ENCODE measurements at regions not wholly inside any gene's neighbourhood (a gene's known extent, or its start where the extent isn't known, plus 50 kb on each side); places are given as distances from the start of the nearest gene placed in this dataset.

GRCh38 chrX:70995338-70995737, 64.4 kb upstream of the SLC7A3 start:
- ChIA-PET POLR2A (ENCODE audit: partially characterized antibody) (no interaction called here), CTCF (ENCODE audit: partially characterized antibody) (no interaction called here)
- Histone ChIP-seq H3K18ac (ENCODE audit: extremely low read depth, low read length) (no peak overlapping the region), H3K36me3 (ENCODE audit: control insufficient read depth in 2 of 4, insufficient read depth in 4 of 4, low read length in 3 of 4) (no peaks in the 10 kb centered on the region), H2BK15ac (ENCODE audit: low read length) (no peak overlapping the region), H4K5ac (ENCODE audit: insufficient read length, low read depth, low read length) (no peak overlapping the region), H4K8ac (ENCODE audit: extremely low read depth, insufficient read depth, low read length) (no peak overlapping the region), H3K4me1 (replicated peaks in 1 of 4; ENCODE audit: control insufficient read depth in 3 of 4, insufficient read depth in 4 of 4, low read length in 3 of 4) (no peaks in the 10 kb centered on the region), H3K4me3 (ENCODE audit: extremely low read depth in 1 of 4, insufficient read depth in 2 of 4, low read depth in 3 of 4, low read length in 4 of 4) (no peak overlapping the region), H3K9me3 (ENCODE audit: insufficient read depth in 2 of 2, low read depth in 1 of 2, low read length in 1 of 2) (no peaks in the 10 kb centered on the region), H4K91ac (replicated peaks; ENCODE audit: insufficient read length, low read length) (no peak overlapping the region), H3K27ac (ENCODE audit: low read depth, low read length) (no peak overlapping the region), H3K79me2 (ENCODE audit: control insufficient read depth in 1 of 2, insufficient read depth in 2 of 2, low read length in 2 of 2) (no peaks in the 10 kb centered on the region), H3K79me1 (ENCODE audit: low read depth, low read length) (no peaks in the 10 kb centered on the region), H3K4ac (replicated peaks; ENCODE audit: insufficient read length, low read depth, low read length) (no peak overlapping the region), H2BK12ac (ENCODE audit: low read depth, low read length) (no peak overlapping the region), H3K4me2 (ENCODE audit: insufficient read depth in 1 of 2, low read depth in 2 of 2, low read length in 2 of 2) (no peak overlapping the region), H4K20me1 (replicated peaks in 1 of 2; ENCODE audit: control insufficient read depth in 1 of 2, insufficient read depth in 2 of 2, low read length in 2 of 2) (no peaks in the 10 kb centered on the region), H2AFZ (ENCODE audit: low read length) (no peak overlapping the region), H3K9ac (replicated peaks in 1 of 4; ENCODE audit: extremely low read depth in 1 of 4, low read depth in 3 of 4, low read length in 3 of 4) (no peak overlapping the region), H3K23me2 (ENCODE audit: low read depth, low read length) (no peaks in the 10 kb centered on the region), H2BK120ac (replicated peaks; ENCODE audit: low read depth, low read length) (no peak overlapping the region), H3K14ac (ENCODE audit: insufficient read length) (no peak overlapping the region), H2BK20ac (ENCODE audit: low read length) (no peak overlapping the region), H3K23ac (ENCODE audit: insufficient read length) (no peak overlapping the region), H3K27me3 (replicated peaks in 1 of 4; ENCODE audit: control insufficient read depth in 3 of 4, extremely low read depth in 1 of 4, insufficient read depth in 3 of 4, low read length in 3 of 4) (no peaks in the 10 kb centered on the region), H2AK5ac (ENCODE audit: low read depth, low read length) (no peak overlapping the region), H2BK5ac (ENCODE audit: low read depth, low read length) (no peak overlapping the region), H3K56ac (replicated peaks; ENCODE audit: insufficient read length, low read depth, low read length) (no peak overlapping the region)
- FAIRE-seq = no peak
- 93% methylated on average over 5 of the region's 5 CpGs; no CpG with 5 or more reads in 1 of the 2 experiments for WGBS, 2 experiments (ENCODE audit: extremely low coverage in 1 of 2, insufficient coverage in 1 of 2, insufficient read length in 1 of 2, insufficient replicate concordance in 2 of 2, low coverage in 1 of 2, low lambda C conversion rate in 2 of 2, missing lambda C conversion rate in 1 of 2)
- no peak for TF ChIP-seq HDAC2 (IDR thresholded peaks at IDR 0.05; ENCODE audit: borderline replicate concordance in 1 of 2, low read depth in 2 of 2, low read length in 2 of 2)
- TF ChIP-seq GABPA (IDR thresholded peaks at IDR 0.05; ENCODE audit: borderline replicate concordance, insufficient read depth, low read length) = no peak
- TF ChIP-seq GTF2F1 (IDR thresholded peaks at IDR 0.05; ENCODE audit: borderline replicate concordance, low read depth, low read length) = no peak
- no peak for TF ChIP-seq MAX (IDR thresholded peaks at IDR 0.05)
- TF ChIP-seq KDM5A (IDR thresholded peaks at IDR 0.05; ENCODE audit: low read length) = no peak
- no peak for TF ChIP-seq USF2 (IDR thresholded peaks at IDR 0.05; ENCODE audit: low read length)
- TF ChIP-seq ZNF274 (IDR thresholded peaks at IDR 0.05; ENCODE audit: borderline replicate concordance, extremely low read depth, low read length) = no peak
- no peak for TF ChIP-seq POLR2AphosphoS5 (IDR thresholded peaks at IDR 0.05; ENCODE audit: low read depth, low read length)
- no peak for DNase-seq (ENCODE audit: low read depth in 1 of 2, low spot score in 2 of 2)
